Pancreas (tissue), 10 donors: ENCODE measurements at regions not wholly inside any gene's neighbourhood (a gene's known extent, or its start where the extent isn't known, plus 50 kb on each side); places are given as distances from the start of the nearest gene placed in this dataset.
A peak's percentile ranks its signal among the peaks of the same experiment; 100 is the strongest.
"Not testable (repeated sequence)": the region's sequence is repeated elsewhere in the genome, so short reads cannot be mapped to it uniquely, and the experiment has no call there.

Experiments used
- ATAC-seq, 4 donors: fragments of 200-7000 bp; cut with Tn5 transposase; one replicate each; pipeline versions ENCODE4 v1.8.0 to v1.9.1; 2020; ENCODE audit warnings: mild to moderate bottlenecking in 4 of 4, moderate library complexity in 4 of 4
- DNase-seq, 6 donors: peaks; one replicate each; pipeline ENCODE4 v3.0.0-alpha.2; 2020
- FAIRE-seq: peaks from 2 replicates; lab custom pipeline; 2012; peaks lifted over from hg19 to GRCh38; lab: Jason Lieb, UNC
- H3K27ac ChIP-seq, 4 donors: fragments of 200-600 bp; sonication (generic); 1 replicate in 3 of 4; 2 replicates in 1 of 4; pipeline versions ENCODE4 v1.5.0 to v1.8.0; 2020
- H3K27me3 ChIP-seq, 4 donors: fragments of 200-600 bp; one replicate each; pipeline ENCODE4 v1.8.0; 2021
- H3K36me3 ChIP-seq, 3 donors: fragments of 200-600 bp; sonication (generic) in 1 of 3; one replicate each; pipeline versions ENCODE4 v1.5.0 to v1.8.0; 2020 to 2021
- H3K4me1 ChIP-seq, 3 donors: fragments of 200-600 bp; one replicate each; pipeline ENCODE4 v1.8.0; 2021
- H3K4me3 ChIP-seq, 4 donors: fragments of 200-600 bp; sonication (generic) in 2 of 4; one replicate each; pipeline versions ENCODE4 v1.5.0 to v1.8.0; 2020 to 2021
- H3K9me3 ChIP-seq, 4 donors: fragments of 200-600 bp; one replicate each; pipeline ENCODE4 v1.8.0; 2021
- CTCF ChIP-seq, 4 donors: fragments of 200-600 bp; sonication (generic) in 3 of 4; IDR thresholded peaks; one replicate each; pipeline versions ENCODE4 v1.5.0 to v1.8.0; 2021; ENCODE audit warnings: antibody characterized with exemption in 4 of 4
- WGBS, 2 donors: extraction: QIAGEN DNeasy Blood & Tissue Kit; methylation state at CpG; one replicate each; pipeline ENCODE4 v1.1.7; 2013; 5-methylcytosine and 5-hydroxymethylcytosine counted together
- intact Hi-C, 3 donors: fragments of 100-400 bp; cut with DNase I; formaldehyde crosslinking; loops; one replicate each; pipeline versions ENCODE4 v1.11.1 to v1.14.2; 2022
- donor health status: healthy with polysubstance abuse.
- donor health status: DM: no; HTN: no; CAD: no; lungs with moderate emphysema.
- donor health status: DM: no; HTN: no; CAD: no.
- donor health status: control.
- donor health status: control.
- donor health status: Bipolar disorder and iron deficiency.
- donor health status: DM: yes; HTN: yes; CAD: no.
- donor health status: DM: no; HTN: no; CAD: no.
- donor health status: DM: no; HTN: no; CAD: no.
- donor health status: DM: yes; HTN: yes; CAD: no.

GRCh38 chr11:28899706-28900105 is 791.5 kb downstream of the METTL15 start:
- intact Hi-C loops = no loop called here
- no peaks in the 10 kb centered on the region for H3K9me3 ChIP-seq
- FAIRE-seq (no peak), DNase-seq (no peak), ATAC-seq (no peak)
- no peak for TF ChIP-seq CTCF (IDR thresholded peaks at IDR 0.05)
- H3K27ac ChIP-seq = no peak overlapping the region
- H3K4me3 ChIP-seq = no peak overlapping the region
- no peaks in the 10 kb centered on the region for H3K36me3 ChIP-seq
- no peaks in the 10 kb centered on the region for H3K4me1 ChIP-seq
- H3K27me3 ChIP-seq = no peaks in the 10 kb centered on the region

GRCh38 chr11:28890601-28891040 is 782.4 kb downstream of the METTL15 start:
- 88 to 95% methylated on average over 25 to 26 of the region's 26 CpGs for WGBS, 2 donors

GRCh38 chr11:28887681-28888080 is 779.5 kb downstream of the METTL15 start:
- no peak for FAIRE-seq
- DNase-seq = no peak
- WGBS, 2 donors = 39 to 60% methylated on average over 1 of the region's 1 CpG
- intact Hi-C loops = no loop called here
- no peak overlapping the region for H3K4me3 ChIP-seq
- no peaks in the 10 kb centered on the region for H3K4me1 ChIP-seq
- ATAC-seq = no peak
- TF ChIP-seq CTCF (IDR thresholded peaks at IDR 0.05) = no peak
- no peaks in the 10 kb centered on the region for H3K36me3 ChIP-seq
- no peak overlapping the region for H3K27ac ChIP-seq
- H3K27me3 ChIP-seq = no peaks in the 10 kb centered on the region
- H3K9me3 ChIP-seq = no peaks in the 10 kb centered on the region

More at GRCh38 chr11:28890601-28891040, 782.4 kb downstream of the METTL15 start:
- DNase-seq = peak in 3 of 6 donors; percentile 11 to 50 (median 48)
- H3K27me3 ChIP-seq, H3K4me3 ChIP-seq, intact Hi-C loops, H3K4me1 ChIP-seq, ATAC-seq, H3K36me3 ChIP-seq, FAIRE-seq, H3K27ac ChIP-seq, H3K9me3 ChIP-seq: not testable (repeated sequence)

DNA sequence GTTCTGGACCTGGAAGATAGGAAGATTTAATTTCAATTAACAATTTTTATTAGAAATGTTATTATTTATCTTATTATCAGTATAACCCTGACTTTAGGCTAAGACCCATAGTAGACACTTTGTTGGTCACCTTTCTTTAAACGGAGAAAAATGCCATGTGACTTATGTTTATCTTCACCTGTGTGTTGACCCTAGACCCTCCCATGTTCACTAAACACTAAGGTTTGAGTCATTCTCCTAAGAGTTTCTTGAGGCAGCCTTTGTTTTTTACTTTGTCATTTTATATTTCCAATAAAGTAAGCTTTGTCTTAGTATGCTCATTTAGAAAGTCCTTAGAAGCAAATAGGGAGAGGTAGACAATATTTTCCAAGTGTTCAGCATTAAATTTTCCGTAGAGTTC is 771.7 kb downstream of the METTL15 start:
- no peaks in the 10 kb centered on the region for H3K9me3 ChIP-seq
- intact Hi-C loops = no loop called here
- no peak for FAIRE-seq

GRCh38 chr11:28878025-28878424 is 769.8 kb downstream of the METTL15 start:
- H3K27ac ChIP-seq = no peak overlapping the region
- FAIRE-seq = no peak
- WGBS, 2 donors = 53 to 67% methylated on average over 4 of the region's 4 CpGs
- intact Hi-C loops = no loop called here
- H3K4me1 ChIP-seq = no peaks in the 10 kb centered on the region
- no peak for ATAC-seq
- no peak for TF ChIP-seq CTCF (IDR thresholded peaks at IDR 0.05)
- H3K4me3 ChIP-seq = no peak overlapping the region
- H3K27me3 ChIP-seq = no peaks in the 10 kb centered on the region
- H3K36me3 ChIP-seq = no peaks in the 10 kb centered on the region
- no peaks in the 10 kb centered on the region for H3K9me3 ChIP-seq
- DNase-seq = no peak

More for the DNA sequence above, 771.7 kb downstream of the METTL15 start:
- no peaks in the 10 kb centered on the region for H3K36me3 ChIP-seq
- no peak for DNase-seq
- ATAC-seq = no peak
- no peak overlapping the region for H3K27ac ChIP-seq
- 56 to 61% methylated on average over 2 of the region's 2 CpGs for WGBS, 2 donors
- no peaks in the 10 kb centered on the region for H3K27me3 ChIP-seq
- TF ChIP-seq CTCF (IDR thresholded peaks at IDR 0.05) = no peak
- H3K4me3 ChIP-seq = no peak overlapping the region
- H3K4me1 ChIP-seq = no peaks in the 10 kb centered on the region
